Skeletal muscle tissue (tissue), 3 donors: ENCODE measurements at regions not wholly inside any gene's neighbourhood (a gene's known extent, or its start where the extent isn't known, plus 50 kb on each side); places are given as distances from the start of the nearest gene placed in this dataset.

ENCODE experiments used
- H3K27ac ChIP-seq: one replicate; pipeline ENCODE4 v1.7.0; 2013; ENCODE audit warnings: mild to moderate bottlenecking, low read depth, low read length, inconsistent platforms
- H3K27me3 ChIP-seq, 3 donors: one replicate each; pipeline ENCODE4 v1.7.0; 2013; ENCODE audit warnings: low read length in 3 of 3; ENCODE audit not compliant: control insufficient read depth in 3 of 3, insufficient read depth in 3 of 3
- H3K36me3 ChIP-seq, 3 donors: one replicate each; pipeline ENCODE4 v1.7.0; 2013; ENCODE audit warnings: low read length in 3 of 3; ENCODE audit not compliant: control insufficient read depth in 3 of 3, insufficient read depth in 3 of 3
- H3K4me1 ChIP-seq, 3 donors: one replicate each; pipeline ENCODE4 v1.7.0; 2013; ENCODE audit warnings: low read length in 3 of 3, mild to moderate bottlenecking in 3 of 3; ENCODE audit not compliant: control insufficient read depth in 3 of 3, insufficient read depth in 3 of 3
- H3K4me3 ChIP-seq, 3 donors: one replicate each; pipeline ENCODE4 v1.7.0; 2013; ENCODE audit warnings: low read length in 3 of 3
- H3K9ac ChIP-seq, 3 donors: one replicate each; pipeline ENCODE4 v1.7.0; 2013; ENCODE audit warnings: low read length in 3 of 3, mild to moderate bottlenecking in 3 of 3, moderate library complexity in 2 of 3, low read depth in 1 of 3
- H3K9me3 ChIP-seq, 3 donors: one replicate each; pipeline ENCODE4 v1.7.0; 2013; ENCODE audit warnings: low read length in 3 of 3; ENCODE audit not compliant: control insufficient read depth in 3 of 3
- donor health status: Osteomylitis.

GRCh38 chr4:171602638-171603355 lies 210.4 kb upstream of the GALNTL6 start:
- H3K27ac ChIP-seq = no peak overlapping the region
- H3K9ac ChIP-seq = no peak overlapping the region
- no peaks in the 10 kb centered on the region for H3K27me3 ChIP-seq
- no peaks in the 10 kb centered on the region for H3K4me1 ChIP-seq
- no peak overlapping the region for H3K4me3 ChIP-seq
- H3K9me3 ChIP-seq = no peaks in the 10 kb centered on the region
- H3K36me3 ChIP-seq = no peaks in the 10 kb centered on the region

- Histone ChIP-seq H3K27me3 (no peaks in the 10 kb centered on the region), H3K4me3 (no peak overlapping the region), H3K9me3 (no peaks in the 10 kb centered on the region), H3K36me3 (no peaks in the 10 kb centered on the region), H3K27ac (no peak overlapping the region), H3K4me1 (no peaks in the 10 kb centered on the region), H3K9ac (no peak overlapping the region)
These were observed 212.1 kb upstream of the GALNTL6 start for GRCh38 chr4:171601091-171601490.

- Histone ChIP-seq H3K27me3 (peaks cover 0 to 3% (median 0%) of the 10 kb centered on the region in 3 donors), H3K4me1 (no peaks in the 10 kb centered on the region), H3K9me3 (no peaks in the 10 kb centered on the region), H3K4me3 (no peak overlapping the region), H3K36me3 (no peaks in the 10 kb centered on the region), H3K9ac (no peak overlapping the region), H3K27ac (no peak overlapping the region)
These were observed 213.6 kb upstream of the GALNTL6 start for GRCh38 chr4:171599628-171600027.

GRCh38 chr4:171594293-171594692 lies 218.9 kb upstream of the GALNTL6 start:
- Histone ChIP-seq H3K9ac (no peak overlapping the region), H3K27ac (no peak overlapping the region), H3K4me1 (no peaks in the 10 kb centered on the region), H3K9me3 (no peaks in the 10 kb centered on the region), H3K4me3 (no peak overlapping the region), H3K36me3 (no peaks in the 10 kb centered on the region), H3K27me3 (peaks cover 0 to 3% (median 0%) of the 10 kb centered on the region in 3 donors)

- no peaks in the 10 kb centered on the region for H3K9me3 ChIP-seq
These were observed 222.5 kb upstream of the GALNTL6 start for GRCh38 chr4:171590716-171591115.

GRCh38 chr4:171588764-171589163 lies 224.4 kb upstream of the GALNTL6 start:
- Histone ChIP-seq H3K9ac (no peak overlapping the region), H3K27me3 (no peaks in the 10 kb centered on the region), H3K4me3 (no peak overlapping the region), H3K36me3 (no peaks in the 10 kb centered on the region), H3K27ac (no peak overlapping the region), H3K9me3 (no peaks in the 10 kb centered on the region), H3K4me1 (no peaks in the 10 kb centered on the region)

More at GRCh38 chr4:171590716-171591115, 222.5 kb upstream of the GALNTL6 start:
- Histone ChIP-seq H3K4me3 (no peak overlapping the region), H3K4me1 (no peaks in the 10 kb centered on the region), H3K27me3 (peaks cover 0 to 3% (median 0%) of the 10 kb centered on the region in 3 donors), H3K27ac (no peak overlapping the region), H3K9ac (no peak overlapping the region), H3K36me3 (no peaks in the 10 kb centered on the region)

GRCh38 chr4:171588051-171588545 lies 225.1 kb upstream of the GALNTL6 start:
- no peaks in the 10 kb centered on the region for H3K4me1 ChIP-seq
- no peaks in the 10 kb centered on the region for H3K9me3 ChIP-seq
- H3K9ac ChIP-seq = no peak overlapping the region
- no peak overlapping the region for H3K4me3 ChIP-seq
- no peaks in the 10 kb centered on the region for H3K36me3 ChIP-seq
- H3K27me3 ChIP-seq = no peaks in the 10 kb centered on the region
- H3K27ac ChIP-seq = no peak overlapping the region

- H3K27ac ChIP-seq = no peak overlapping the region
- no peaks in the 10 kb centered on the region for H3K4me1 ChIP-seq
- no peak overlapping the region for H3K4me3 ChIP-seq
- H3K27me3 ChIP-seq = no peaks in the 10 kb centered on the region
- no peaks in the 10 kb centered on the region for H3K36me3 ChIP-seq
- no peaks in the 10 kb centered on the region for H3K9me3 ChIP-seq
- H3K9ac ChIP-seq = no peak overlapping the region
These were observed 229.4 kb upstream of the GALNTL6 start for GRCh38 chr4:171583790-171584189.

- Histone ChIP-seq H3K36me3 (no peaks in the 10 kb centered on the region), H3K4me3 (no peak overlapping the region), H3K4me1 (no peaks in the 10 kb centered on the region), H3K27ac (no peak overlapping the region), H3K9ac (no peak overlapping the region), H3K27me3 (no peaks in the 10 kb centered on the region), H3K9me3 (no peaks in the 10 kb centered on the region)
These were observed 230.1 kb upstream of the GALNTL6 start for GRCh38 chr4:171582961-171583581.

GRCh38 chr4:171573181-171573580 lies 240.0 kb upstream of the GALNTL6 start:
- Histone ChIP-seq H3K4me3 (no peak overlapping the region), H3K9ac (no peak overlapping the region)

More at GRCh38 chr4:171573181-171573580, 240.0 kb upstream of the GALNTL6 start:
- H3K4me1 ChIP-seq = no peaks in the 10 kb centered on the region
- H3K9me3 ChIP-seq = no peaks in the 10 kb centered on the region
- H3K27me3 ChIP-seq = no peaks in the 10 kb centered on the region
- no peak overlapping the region for H3K27ac ChIP-seq
- H3K36me3 ChIP-seq = no peaks in the 10 kb centered on the region
